BE2C (cell line): ENCODE measurements at regions not wholly inside any gene's neighbourhood (a gene's known extent, or its start where the extent isn't known, plus 50 kb on each side); places are given as distances from the start of the nearest gene placed in this dataset.

ENCODE experiments used
- DNase-seq: peaks from one replicate; pipeline ENCODE4 v3.0.0-alpha.2; 2020
- H3K27me3 ChIP-seq: fragments of 250-450 bp; sonication (Bioruptor Pico); 2 replicates; pipeline ENCODE4 v1.5.1; 2020; ENCODE audit warnings: mild to moderate bottlenecking
- H3K36me3 ChIP-seq: fragments of 250-450 bp; sonication (Bioruptor Pico); 2 replicates; pipeline ENCODE4 v1.5.1; 2020; ENCODE audit warnings: mild to moderate bottlenecking
- H3K4me1 ChIP-seq: fragments of 250-450 bp; sonication (Bioruptor Pico); 2 replicates; pipeline ENCODE4 v1.5.1; 2020
- H3K4me3 ChIP-seq: 2 replicates; pipeline ENCODE4 v1.5.1; 2011; ENCODE audit warnings: low read depth, low read length
- H3K9me3 ChIP-seq: fragments of 250-450 bp; sonication (Bioruptor Pico); 2 replicates; pipeline ENCODE4 v1.5.1; 2020
- TF ChIP-seq, protein P1 (sequence below): IDR thresholded peaks from 2 replicates; pipeline ENCODE4 v1.5.1; 2012; ENCODE audit warnings: mild to moderate bottlenecking, low read depth, low read length

DNA sequence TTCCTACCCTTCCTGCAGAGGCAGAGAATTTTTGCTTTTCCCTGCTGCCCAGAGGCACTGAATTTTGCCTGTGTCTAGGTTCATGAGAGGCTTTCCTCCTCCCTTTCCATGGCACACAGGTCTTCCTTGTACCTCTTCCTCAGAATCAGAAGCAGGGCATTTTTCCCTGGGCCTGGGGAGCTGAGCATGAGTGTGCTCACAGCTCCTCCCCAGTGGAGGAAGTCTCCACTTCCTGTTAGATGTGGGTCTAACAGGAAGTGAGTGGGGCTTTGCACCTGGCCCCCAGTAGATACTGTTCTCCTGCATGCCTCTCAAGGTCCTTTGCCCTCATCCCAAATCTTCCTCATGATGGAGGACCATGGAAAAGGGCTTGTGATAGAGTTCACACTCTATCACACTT is 297.2 kb upstream of the FIGN start:
- no peaks in the 10 kb centered on the region for H3K27me3 ChIP-seq
- no peaks in the 10 kb centered on the region for H3K9me3 ChIP-seq
- H3K36me3 ChIP-seq, result no peaks in the 10 kb centered on the region
- H3K4me1 ChIP-seq, result no peaks in the 10 kb centered on the region
- no peak overlapping the region for H3K4me3 ChIP-seq
- TF ChIP-seq, protein P1, sequence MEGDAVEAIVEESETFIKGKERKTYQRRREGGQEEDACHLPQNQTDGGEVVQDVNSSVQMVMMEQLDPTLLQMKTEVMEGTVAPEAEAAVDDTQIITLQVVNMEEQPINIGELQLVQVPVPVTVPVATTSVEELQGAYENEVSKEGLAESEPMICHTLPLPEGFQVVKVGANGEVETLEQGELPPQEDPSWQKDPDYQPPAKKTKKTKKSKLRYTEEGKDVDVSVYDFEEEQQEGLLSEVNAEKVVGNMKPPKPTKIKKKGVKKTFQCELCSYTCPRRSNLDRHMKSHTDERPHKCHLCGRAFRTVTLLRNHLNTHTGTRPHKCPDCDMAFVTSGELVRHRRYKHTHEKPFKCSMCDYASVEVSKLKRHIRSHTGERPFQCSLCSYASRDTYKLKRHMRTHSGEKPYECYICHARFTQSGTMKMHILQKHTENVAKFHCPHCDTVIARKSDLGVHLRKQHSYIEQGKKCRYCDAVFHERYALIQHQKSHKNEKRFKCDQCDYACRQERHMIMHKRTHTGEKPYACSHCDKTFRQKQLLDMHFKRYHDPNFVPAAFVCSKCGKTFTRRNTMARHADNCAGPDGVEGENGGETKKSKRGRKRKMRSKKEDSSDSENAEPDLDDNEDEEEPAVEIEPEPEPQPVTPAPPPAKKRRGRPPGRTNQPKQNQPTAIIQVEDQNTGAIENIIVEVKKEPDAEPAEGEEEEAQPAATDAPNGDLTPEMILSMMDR, result no peak
- no peak for DNase-seq

DNA sequence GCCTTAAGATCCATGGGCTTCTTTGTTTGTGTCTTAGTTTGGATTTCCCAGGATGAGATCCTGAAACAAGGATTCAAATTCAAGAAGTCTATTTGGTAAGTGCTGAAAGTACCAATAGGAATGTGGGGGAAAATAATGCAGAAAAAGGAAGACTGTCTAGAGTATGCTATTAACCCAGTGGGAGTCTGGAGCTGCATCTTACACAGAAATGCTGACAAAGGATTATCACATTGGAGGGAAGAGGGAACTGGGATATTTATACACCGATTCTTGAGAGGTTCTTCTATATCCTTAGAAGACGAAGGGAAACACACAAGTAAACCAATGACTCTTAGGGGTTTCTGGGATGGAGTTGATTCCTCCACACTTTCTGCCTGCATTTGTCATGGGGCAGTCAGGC is 294.8 kb upstream of the FIGN start:
- no peaks in the 10 kb centered on the region for H3K27me3 ChIP-seq
- no peak overlapping the region for H3K4me3 ChIP-seq
- no peak for DNase-seq
- no peaks in the 10 kb centered on the region for H3K9me3 ChIP-seq
- TF ChIP-seq, protein P1, result no peak
- no peaks in the 10 kb centered on the region for H3K4me1 ChIP-seq
- no peaks in the 10 kb centered on the region for H3K36me3 ChIP-seq

DNA sequence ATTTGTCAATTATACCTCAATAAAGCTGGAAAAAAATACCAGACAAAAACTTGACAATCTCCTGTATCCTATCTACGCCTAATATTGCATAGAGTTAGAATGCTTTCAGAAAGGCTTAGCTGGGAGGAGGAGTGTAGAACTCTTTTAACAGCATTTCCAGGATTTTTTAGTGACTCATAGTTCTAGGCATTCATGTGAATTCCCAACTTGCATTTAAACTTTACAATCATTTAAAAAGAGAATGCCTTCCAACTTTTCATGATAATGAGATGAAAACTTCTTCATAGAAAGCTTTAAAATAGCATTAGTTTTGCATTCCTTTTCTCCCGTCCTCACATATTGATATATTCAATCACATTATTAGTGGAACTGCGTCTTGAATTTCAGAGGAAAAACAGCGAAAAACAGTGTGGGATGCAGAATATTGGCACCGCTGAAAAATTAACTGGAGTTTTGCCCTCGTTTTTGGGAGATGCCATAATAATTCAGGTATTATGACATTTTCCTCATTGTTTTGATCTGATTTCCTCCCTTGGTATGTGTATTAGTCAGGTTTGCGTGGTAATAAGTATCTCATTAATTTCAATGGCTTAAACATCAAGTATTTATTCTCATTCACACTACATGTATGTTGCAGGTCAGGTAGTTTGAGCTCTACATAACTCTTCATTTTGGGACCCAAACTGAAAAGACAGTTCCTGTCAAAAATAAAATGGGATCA is 293.2 kb upstream of the FIGN start:
- Histone ChIP-seq H3K36me3 (no peaks in the 10 kb centered on the region), H3K9me3 (no peaks in the 10 kb centered on the region), H3K27me3 (no peaks in the 10 kb centered on the region), H3K4me3 (no peak overlapping the region), H3K4me1 (no peaks in the 10 kb centered on the region)
- no peak for DNase-seq
- TF ChIP-seq, protein P1, result no peak

DNA sequence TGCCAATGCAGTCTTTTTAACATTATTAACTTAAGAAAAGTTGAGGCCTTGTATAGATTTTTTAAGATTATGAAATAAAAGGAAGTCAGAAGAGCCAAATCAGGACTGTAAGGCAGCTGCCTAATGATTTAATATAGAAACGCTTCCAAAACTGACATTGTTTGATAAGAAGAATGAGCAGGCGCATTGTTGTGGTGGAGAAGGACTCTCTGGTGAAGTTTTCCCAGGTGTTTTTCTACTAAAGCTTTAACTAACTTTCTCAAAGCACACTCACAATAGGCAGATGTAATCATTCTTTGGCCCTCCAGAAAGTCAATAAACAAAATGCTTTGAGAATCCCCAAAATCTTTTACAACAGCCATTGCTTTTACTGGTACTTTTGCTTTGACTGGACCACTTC is 288.6 kb upstream of the FIGN start:
- no peak for DNase-seq
- no peaks in the 10 kb centered on the region for H3K9me3 ChIP-seq
- no peak overlapping the region for H3K4me3 ChIP-seq
- no peaks in the 10 kb centered on the region for H3K4me1 ChIP-seq
- H3K27me3 ChIP-seq, result no peaks in the 10 kb centered on the region
- no peaks in the 10 kb centered on the region for H3K36me3 ChIP-seq
- TF ChIP-seq, protein P1, result no peak

DNA sequence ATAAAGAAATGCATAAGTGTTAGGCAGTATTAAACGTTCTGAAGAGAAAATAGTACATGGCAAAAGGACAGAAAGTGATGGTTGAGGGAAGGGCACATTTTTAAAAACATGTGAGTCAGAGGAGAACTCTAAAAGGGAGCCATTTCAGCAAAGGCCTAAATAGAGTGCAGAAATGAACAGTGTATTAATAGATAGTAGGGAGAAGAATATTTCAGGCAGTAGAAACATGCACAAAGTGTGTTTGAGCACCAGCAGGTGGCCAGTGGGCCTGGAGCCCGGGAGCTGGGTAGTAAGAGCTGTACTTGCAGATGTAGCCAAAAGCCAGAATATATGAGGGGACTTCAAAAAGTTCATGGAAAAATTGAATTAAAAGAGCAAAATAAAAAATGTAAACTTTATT is 288.1 kb upstream of the FIGN start:
- H3K9me3 ChIP-seq, result no peaks in the 10 kb centered on the region
- no peaks in the 10 kb centered on the region for H3K27me3 ChIP-seq
- DNase-seq, result no peak
- no peaks in the 10 kb centered on the region for H3K36me3 ChIP-seq
- H3K4me1 ChIP-seq, result no peaks in the 10 kb centered on the region
- no peak overlapping the region for H3K4me3 ChIP-seq
- TF ChIP-seq, protein P1, result no peak

DNA sequence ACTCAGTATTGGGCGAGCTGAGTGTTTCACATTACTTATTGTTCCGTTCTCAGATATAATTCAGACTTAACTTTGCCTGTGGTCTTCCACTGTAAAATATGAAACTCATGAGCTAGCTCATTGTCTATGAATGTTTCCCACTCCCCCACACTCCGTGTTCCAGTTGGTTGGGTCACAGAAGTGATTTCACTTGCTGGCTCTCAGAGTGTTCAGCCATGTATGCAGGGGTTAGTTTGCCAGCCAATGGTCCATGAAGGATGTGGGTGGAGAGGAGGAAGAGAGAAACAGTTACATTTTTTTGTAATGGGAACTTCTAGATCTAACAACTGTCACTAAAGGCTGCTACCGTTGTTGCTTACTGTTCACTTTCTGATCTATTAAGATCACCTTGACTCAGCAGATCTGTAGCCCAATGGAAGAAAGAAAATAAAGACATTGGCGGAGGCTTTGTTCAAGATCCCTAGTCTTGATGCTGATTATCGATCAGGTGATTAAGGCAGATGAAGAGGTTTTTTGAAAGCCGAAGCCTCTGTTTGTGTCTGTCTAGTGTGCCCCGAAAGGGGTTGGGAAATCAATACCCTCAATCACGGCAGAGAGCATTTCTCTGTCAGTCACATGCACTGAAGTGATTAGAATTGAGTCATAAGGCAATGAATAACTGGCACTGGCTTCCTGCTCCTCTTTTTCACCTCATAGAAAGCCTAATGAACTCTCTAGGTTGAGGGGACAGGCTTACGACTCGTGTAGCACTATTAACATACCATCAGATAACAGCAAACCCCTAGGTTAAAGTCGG is 279.7 kb upstream of the FIGN start:
- TF ChIP-seq, protein P1, result no peak
- Histone ChIP-seq H3K9me3 (no peaks in the 10 kb centered on the region), H3K4me1 (no peaks in the 10 kb centered on the region), H3K4me3 (no peak overlapping the region), H3K27me3 (no peaks in the 10 kb centered on the region), H3K36me3 (no peaks in the 10 kb centered on the region)
- no peak for DNase-seq
